DMS53 treated with DMSO at 0.1 percent for 48 hours (cell line): ENCODE measurements at regions not wholly inside any gene's neighbourhood (a gene's known extent, or its start where the extent isn't known, plus 50 kb on each side); places are given as distances from the start of the nearest gene placed in this dataset.

Experiments
- DNase-seq: peaks from one replicate; lab custom pipeline; 2025; ENCODE audit not compliant: unreplicated experiment; lab: John Stamatoyannopoulos, UW

DNA sequence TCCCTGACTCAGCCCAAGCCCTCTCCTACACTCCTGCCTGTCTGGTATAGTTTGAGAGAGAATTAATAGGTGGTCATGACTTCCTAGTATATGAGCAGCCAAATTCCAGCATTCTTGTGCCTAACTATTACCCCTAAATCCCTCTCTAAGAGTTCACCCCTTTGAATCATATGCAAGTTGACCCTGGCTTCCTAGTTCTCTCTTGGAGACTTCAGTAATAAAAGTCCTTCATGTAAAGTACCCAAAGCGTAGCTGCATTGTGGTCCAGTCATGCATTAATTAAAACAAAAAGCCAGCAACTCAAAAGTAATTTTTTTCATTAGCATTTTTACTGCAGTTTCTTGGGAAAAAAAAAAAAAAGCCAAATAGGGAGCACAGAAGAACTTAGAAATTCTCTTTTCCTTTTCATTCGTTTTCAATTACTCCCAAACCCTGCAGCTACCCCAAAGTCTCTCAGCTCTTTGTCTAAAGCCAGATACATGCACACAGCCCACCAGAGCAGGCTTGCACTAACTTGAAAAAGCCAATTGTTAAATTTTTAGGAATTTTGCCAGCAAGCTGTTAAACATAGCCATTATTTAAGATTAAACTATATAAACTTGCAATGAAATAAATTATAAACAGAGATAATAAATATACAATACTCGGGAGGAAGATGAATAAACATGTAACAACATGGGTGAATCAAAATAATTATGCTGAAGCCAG lies 50.1 kb upstream of the STT3B start:
- DNase-seq, result no peak
